WTC11 (cell line): ENCODE measurements at regions not wholly inside any gene's neighbourhood (a gene's known extent, or its start where the extent isn't known, plus 50 kb on each side); places are given as distances from the start of the nearest gene placed in this dataset.

Experiments
- ATAC-seq: fragments of 200-7000 bp; cut with Tn5 transposase; 2 replicates; pipeline ENCODE4 v1.10.0; 2021; ENCODE audit warnings: mild to moderate bottlenecking, moderate library complexity
- CTCF ChIA-PET: fragments of 300-600 bp; sonication (Branson Sonifier 250); formaldehyde crosslinking; loops from one replicate; lab custom pipeline; 2021; ENCODE audit warnings: antibody characterized with exemption; lab: Charles Lee
- POLR2A ChIA-PET: fragments of 350-600 bp; sonication (Branson Sonifier 250); formaldehyde crosslinking; loops from one replicate; lab custom pipeline; 2021; ENCODE audit warnings: antibody characterized with exemption; lab: Charles Lee
- DNase-seq: peaks from one replicate; pipeline ENCODE4 v3.0.0; 2021; ENCODE audit warnings: low spot score
- H3K27ac Mint-ChIP-seq: 2 replicates; pipeline ENCODE4 v1.8.0; 2021; ENCODE audit warnings: mixed read lengths
- H3K27me3 Mint-ChIP-seq: 2 replicates; pipeline ENCODE4 v1.8.0; 2021; ENCODE audit warnings: low read depth, mild to moderate bottlenecking, moderate library complexity, mixed read lengths
- H3K36me3 Mint-ChIP-seq: 2 replicates; pipeline ENCODE4 v1.8.0; 2021; ENCODE audit warnings: mixed read lengths
- H3K4me1 Mint-ChIP-seq: 2 replicates; pipeline ENCODE4 v1.8.0; 2022; ENCODE audit warnings: mixed read lengths
- H3K4me3 Mint-ChIP-seq: 2 replicates; pipeline ENCODE4 v1.8.0; 2021; ENCODE audit warnings: mild to moderate bottlenecking, moderate library complexity, mixed read lengths
- H3K9me3 Mint-ChIP-seq: 2 replicates; pipeline ENCODE4 v1.8.0; 2021; ENCODE audit warnings: mixed read lengths
- AR ChIP-seq: fragments of 250-450 bp; sonication (Bioruptor Pico); IDR thresholded peaks from 2 replicates; pipeline ENCODE4 v1.9.0; 2021; ENCODE audit warnings: mild to moderate bottlenecking
- ARID4B ChIP-seq: sonication (generic); formaldehyde crosslinking; IDR thresholded peaks from 2 replicates; pipeline ENCODE4 v1.8.0; 2023; ENCODE audit warnings: missing genetic modification reagents, mild to moderate bottlenecking, borderline replicate concordance
- ATF2 ChIP-seq: sonication (generic); formaldehyde crosslinking; IDR thresholded peaks from 2 replicates; pipeline ENCODE4 v1.8.1; 2022; ENCODE audit warnings: low read depth, missing genetic modification reagents, borderline replicate concordance
- CDX4 ChIP-seq: fragments of 250-450 bp; sonication (Bioruptor Pico); IDR thresholded peaks from 2 replicates; pipeline ENCODE4 v1.9.0; 2021; ENCODE audit warnings: moderate library complexity, mild to moderate bottlenecking, inconsistent platforms, borderline replicate concordance
- ERG ChIP-seq: fragments of 250-450 bp; sonication (Bioruptor Pico); IDR thresholded peaks from 2 replicates; pipeline ENCODE4 v1.8.0; 2021; ENCODE audit warnings: mild to moderate bottlenecking
- GRHL2 ChIP-seq: fragments of 250-450 bp; sonication (Bioruptor Pico); IDR thresholded peaks from 2 replicates; pipeline ENCODE4 v1.8.0; 2022; ENCODE audit warnings: mild to moderate bottlenecking, moderate library complexity; ENCODE audit not compliant: insufficient replicate concordance, severe bottlenecking
- MLX ChIP-seq: sonication (generic); formaldehyde crosslinking; IDR thresholded peaks from 2 replicates; pipeline ENCODE4 v1.8.1; 2023; ENCODE audit warnings: mild to moderate bottlenecking, missing genetic modification reagents, moderate library complexity
- MYBL2 ChIP-seq: sonication (generic); formaldehyde crosslinking; IDR thresholded peaks from 2 replicates; pipeline ENCODE4 v1.8.1; 2023; ENCODE audit warnings: mild to moderate bottlenecking, moderate library complexity, missing genetic modification reagents
- NFATC4 ChIP-seq: fragments of 250-450 bp; sonication (Bioruptor Pico); IDR thresholded peaks from 2 replicates; pipeline ENCODE4 v1.9.0; 2021; ENCODE audit warnings: mild to moderate bottlenecking
- NFYB ChIP-seq: sonication (generic); formaldehyde crosslinking; conservative IDR thresholded peaks from 2 replicates; pipeline ENCODE4 v1.8.0; 2022; ENCODE audit warnings: low read depth, missing genetic modification reagents
- OVOL2 ChIP-seq: fragments of 250-450 bp; sonication (Bioruptor Pico); IDR thresholded peaks from 2 replicates; pipeline ENCODE4 v1.9.0; 2021; ENCODE audit warnings: mild to moderate bottlenecking, borderline replicate concordance
- PRDM15 ChIP-seq: sonication (generic); formaldehyde crosslinking; IDR thresholded peaks from 2 replicates; pipeline ENCODE4 v1.8.0; 2022; ENCODE audit warnings: missing genetic modification reagents
- SOX15 ChIP-seq: fragments of 250-450 bp; sonication (Bioruptor Pico); IDR thresholded peaks from 2 replicates; pipeline ENCODE4 v1.9.0; 2021; ENCODE audit warnings: mild to moderate bottlenecking
- STAT6 ChIP-seq: sonication (generic); formaldehyde crosslinking; conservative IDR thresholded peaks from 2 replicates; pipeline ENCODE4 v1.8.1; 2023; ENCODE audit warnings: mild to moderate bottlenecking, low read depth, missing genetic modification reagents, moderate library complexity
- ZNF138 ChIP-seq: sonication (generic); formaldehyde crosslinking; conservative IDR thresholded peaks from 2 replicates; pipeline ENCODE4 v1.8.1; 2022; ENCODE audit warnings: mild to moderate bottlenecking, moderate library complexity, missing genetic modification reagents
- ZNF416 ChIP-seq: fragments of 250-450 bp; sonication (Bioruptor Pico); IDR thresholded peaks from 2 replicates; pipeline ENCODE4 v1.9.0; 2021; ENCODE audit warnings: mild to moderate bottlenecking, inconsistent platforms
- ZNF512 ChIP-seq: sonication (generic); formaldehyde crosslinking; IDR thresholded peaks from 2 replicates; pipeline ENCODE4 v1.8.1; 2022; ENCODE audit warnings: missing genetic modification reagents, borderline replicate concordance

- no peak overlapping the region for H3K4me3 Mint-ChIP-seq
- no peak overlapping the region for H3K27ac Mint-ChIP-seq
- peaks cover 75% of the 10 kb centered on the region for H3K27me3 Mint-ChIP-seq
- H3K36me3 Mint-ChIP-seq = no peaks in the 10 kb centered on the region
- ChIA-PET POLR2A (no interaction called here), CTCF (interaction anchor here (3.4 kb wide), 1 partner anchor 31 kb away, joined by 11 read pairs; no protein-coding TSS in a partner anchor)
- no peaks in the 10 kb centered on the region for H3K9me3 Mint-ChIP-seq
- ATAC-seq (no peak), DNase-seq (no peak)
- peaks cover 20% of the 10 kb centered on the region for H3K4me1 Mint-ChIP-seq
- no peak for TF ChIP-seq NFATC4 (CRISPR knock-in tag)
- no peak for TF ChIP-seq SOX15 (CRISPR knock-in tag)
- TF ChIP-seq ZNF512 (CRISPR knock-in tag) = no peak
- TF ChIP-seq PRDM15 (CRISPR knock-in tag) = no peak
- no peak for TF ChIP-seq STAT6 (CRISPR knock-in tag)
- TF ChIP-seq CDX4 (CRISPR knock-in tag) = no peak
- no peak for TF ChIP-seq MYBL2 (CRISPR knock-in tag)
- TF ChIP-seq MLX (CRISPR knock-in tag) = no peak
- no peak for TF ChIP-seq AR
- TF ChIP-seq ZNF416 (CRISPR knock-in tag) = no peak
- TF ChIP-seq ARID4B (CRISPR knock-in tag) = no peak
- no peak for TF ChIP-seq ERG
- no peak for TF ChIP-seq OVOL2 (CRISPR knock-in tag)
- no peak for TF ChIP-seq ZNF138 (CRISPR knock-in tag)
- no peak for TF ChIP-seq NFYB
- TF ChIP-seq GRHL2 (CRISPR knock-in tag) = no peak
- TF ChIP-seq ATF2 (CRISPR knock-in tag) = no peak
Observed at GRCh38 chr2:120583121-120583520, 152.5 kb upstream of the GLI2 start.
